Erythroblast (primary cell): ENCODE measurements at regions not wholly inside any gene's neighbourhood (a gene's known extent, or its start where the extent isn't known, plus 50 kb on each side); places are given as distances from the start of the nearest gene placed in this dataset.
"Not testable (repeated sequence)": the region's sequence is repeated elsewhere in the genome, so short reads cannot be mapped to it uniquely, and the experiment has no call there.

Experiments used
- DNase-seq, 2 experiments: peaks; one replicate each; lab custom pipeline; 2025; lab: John Stamatoyannopoulos, UW
- GATA1 ChIP-seq: IDR thresholded peaks from 2 replicates; pipeline ENCODE4 v1.6.1; 2011; ENCODE audit warnings: low read depth, mild to moderate bottlenecking, control low read depth, low read length, moderate library complexity
- POLR2A ChIP-seq: IDR thresholded peaks from 2 replicates; pipeline ENCODE4 v1.6.1; 2011; ENCODE audit warnings: mild to moderate bottlenecking, low read length

GRCh38 chr18:55672574-55673361, 84.8 kb upstream of the TCF4 start:
- no peak for TF ChIP-seq GATA1
- no peak for TF ChIP-seq POLR2A
- no peak for DNase-seq

GRCh38 chr18:55665506-55665905, 77.5 kb upstream of the TCF4 start:
- no peak for DNase-seq
- TF ChIP-seq POLR2A = no peak
- TF ChIP-seq GATA1 = no peak

GRCh38 chr18:55664758-55665400, 76.9 kb upstream of the TCF4 start:
- not testable (repeated sequence) for DNase-seq

- DNase-seq = no peak
- TF ChIP-seq POLR2A (no peak), GATA1 (no peak)
Measured at GRCh38 chr18:55663891-55664290, 75.9 kb upstream of the TCF4 start.

GRCh38 chr18:55658598-55658997, 70.6 kb upstream of the TCF4 start:
- no peak for DNase-seq
- TF ChIP-seq POLR2A = no peak
- TF ChIP-seq GATA1 = no peak

GRCh38 chr18:55657572-55658331, 69.8 kb upstream of the TCF4 start:
- no peak for DNase-seq
- TF ChIP-seq POLR2A (no peak), GATA1 (no peak)

- TF ChIP-seq GATA1 = no peak
- TF ChIP-seq POLR2A = no peak
- no peak for DNase-seq
Measured at GRCh38 chr18:55654986-55655385, 67.0 kb upstream of the TCF4 start.

GRCh38 chr18:55651236-55651635, 63.2 kb upstream of the TCF4 start:
- no peak for DNase-seq
- TF ChIP-seq GATA1 (no peak), POLR2A (no peak)

GRCh38 chr18:55650363-55650870, 62.4 kb upstream of the TCF4 start:
- TF ChIP-seq POLR2A = no peak
- TF ChIP-seq GATA1 = no peak
- DNase-seq = no peak

- DNase-seq = no peak
- TF ChIP-seq GATA1 (no peak), POLR2A (no peak)
Measured at GRCh38 chr18:55647331-55647730, 59.3 kb upstream of the TCF4 start.

- no peak for TF ChIP-seq POLR2A
- TF ChIP-seq GATA1 = no peak
- no peak for DNase-seq
Measured at GRCh38 chr18:55642191-55642590, 54.2 kb upstream of the TCF4 start.

GRCh38 chr18:55641486-55641885, 53.5 kb upstream of the TCF4 start:
- TF ChIP-seq POLR2A = no peak
- TF ChIP-seq GATA1 = no peak

More at GRCh38 chr18:55641486-55641885, 53.5 kb upstream of the TCF4 start:
- no peak for DNase-seq
